ENCODE measurements at regions not wholly inside any gene's neighbourhood (a gene's known extent, or its start where the extent isn't known, plus 50 kb on each side); places are given as distances from the start of the nearest gene placed in this dataset.

GRCh38 chr2:12274591-12274990, 442.1 kb upstream of the TRIB2 start:
- H3K4me3 ChIP-seq (replicated peaks in 1 of 3; ENCODE audit: insufficient read depth in 1 of 3, low read depth in 1 of 3, low read length in 3 of 3): no peak overlapping the region
- DNase-seq (ENCODE audit: low read depth, low spot score): no peak
- TF ChIP-seq MYC (IDR thresholded peaks at IDR 0.05; ENCODE audit: low read depth, low read length): no peak
- TF ChIP-seq POLR2A (IDR thresholded peaks at IDR 0.05; ENCODE audit: low read depth, low read length): no peak
- TF ChIP-seq FOS (IDR thresholded peaks at IDR 0.05; ENCODE audit: borderline replicate concordance, insufficient read depth, low read length): no peak
- no peak for TF ChIP-seq CTCF (IDR thresholded peaks at IDR 0.05; ENCODE audit: extremely low read depth in 1 of 2, insufficient read depth in 1 of 2, low read depth in 1 of 2, low read length in 2 of 2)
- TF ChIP-seq POLR2AphosphoS5 (IDR thresholded peaks at IDR 0.05; ENCODE audit: insufficient read depth, low read depth, low read length): no peak
- no peak for TF ChIP-seq EZH2 (IDR thresholded peaks at IDR 0.05; ENCODE audit: borderline replicate concordance, low read depth, low read length, severe bottlenecking)
- TF ChIP-seq MAX (IDR thresholded peaks at IDR 0.05; ENCODE audit: insufficient read depth, insufficient read length): no peak
- TF ChIP-seq GATA2 (IDR thresholded peaks at IDR 0.05; ENCODE audit: insufficient read depth, insufficient read length, low read depth, low read length): no peak
- no peak for TF ChIP-seq JUN (IDR thresholded peaks at IDR 0.05; ENCODE audit: borderline replicate concordance, insufficient read depth, insufficient read length, low read depth)
- no peak for FAIRE-seq
- no TSS peak for BruUV-seq (replicated peaks)
- H3K4me2 ChIP-seq (ENCODE audit: insufficient read depth, low read length): no peak overlapping the region
- dilution Hi-C loops (cut with MboI; ENCODE audit: extremely low pct_ligation_motif_present, low sequenced_read_pairs): no loop called here
- intact Hi-C loops (cut with micrococcal nuclease): no loop called here
- no peak overlapping the region for H2AFZ ChIP-seq (ENCODE audit: low read depth, low read length)
- CTCF ChIA-PET: no interaction called here
- POLR2A ChIA-PET: no interaction called here
- H3K9me3 ChIP-seq (replicated peaks; ENCODE audit: control insufficient read depth, insufficient read depth, low read length): no peaks in the 10 kb centered on the region
- H3K9me1 ChIP-seq (replicated peaks; ENCODE audit: control insufficient read depth, extremely low read depth, insufficient read depth, low read length): peaks cover 2% of the 10 kb centered on the region
- no peak overlapping the region for H3K9ac ChIP-seq (replicated peaks; ENCODE audit: extremely low read depth, insufficient read depth, low read length)
- no peaks in the 10 kb centered on the region for H4K20me1 ChIP-seq (replicated peaks; ENCODE audit: control insufficient read depth, extremely low read depth, insufficient read depth, low read length)
- no peaks in the 10 kb centered on the region for H3K79me2 ChIP-seq (ENCODE audit: control insufficient read depth, insufficient read depth, low read length)
- no peaks in the 10 kb centered on the region for H3K36me3 ChIP-seq (ENCODE audit: control insufficient read depth in 2 of 2, extremely low read depth in 1 of 2, insufficient read depth in 2 of 2, low read length in 2 of 2)
- H3K27me3 ChIP-seq (ENCODE audit: control insufficient read depth in 2 of 2, insufficient read depth in 2 of 2, low read length in 2 of 2): peaks cover 0 to 3% of the 10 kb centered on the region in 2 experiments
- no peak overlapping the region for H3K27ac ChIP-seq (ENCODE audit: insufficient read depth, low read depth, low read length)
- no peaks in the 10 kb centered on the region for H3K4me1 ChIP-seq (ENCODE audit: control insufficient read depth, extremely low read depth, insufficient read depth, low read length)

All from endothelial cell of umbilical vein (primary cell).